DMS53 treated with DMSO at 0.1 percent for 48 hours (cell line): ENCODE measurements at regions not wholly inside any gene's neighbourhood (a gene's known extent, or its start where the extent isn't known, plus 50 kb on each side); places are given as distances from the start of the nearest gene placed in this dataset.
A peak's percentile ranks its signal among the peaks of the same experiment; 100 is the strongest.

Experiments
- DNase-seq: peaks from one replicate; lab custom pipeline; 2025; ENCODE audit not compliant: unreplicated experiment; lab: John Stamatoyannopoulos, UW

DNA sequence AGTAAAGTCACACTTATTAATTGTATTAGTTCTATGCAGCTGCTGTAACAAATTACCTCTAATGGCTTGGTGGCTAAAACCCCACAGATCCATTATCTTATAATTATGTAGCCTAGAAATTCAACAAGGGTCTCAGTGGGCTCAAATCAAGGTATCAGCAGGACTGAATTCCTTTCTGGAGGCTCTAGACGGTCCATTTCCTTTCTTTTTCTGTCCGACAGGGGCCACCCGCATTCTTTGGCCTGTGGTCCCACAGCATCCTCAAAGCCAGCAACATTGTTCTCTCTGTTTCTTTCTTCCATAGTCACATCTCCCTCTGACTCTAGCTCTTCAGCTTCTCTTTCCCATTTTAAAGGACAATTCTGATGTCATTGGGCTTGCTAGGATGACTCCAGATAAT, 276.3 kb upstream of the ZNF717 start:
- no peak for DNase-seq

DNA sequence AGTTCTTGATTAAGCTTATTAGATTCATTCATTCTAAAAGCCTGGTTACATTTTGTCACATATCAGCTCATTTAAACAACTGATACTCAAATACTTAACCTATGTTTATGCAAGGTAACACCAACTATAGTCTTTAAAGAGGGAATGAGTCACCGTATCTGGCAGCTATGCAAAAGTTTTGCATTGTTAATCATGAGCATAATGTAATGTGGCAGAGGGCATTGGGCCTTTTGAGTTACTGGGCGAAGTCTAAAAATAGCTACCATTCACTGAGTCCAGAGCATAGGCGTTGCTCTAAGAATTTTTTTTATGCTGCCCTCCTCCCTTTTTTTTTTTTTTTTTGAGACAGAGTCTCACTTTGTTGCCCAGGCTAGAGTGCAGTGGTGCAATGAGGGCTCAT, 277.7 kb upstream of the ZNF717 start:
- no peak for DNase-seq

- DNase-seq = no peak
These were observed 278.5 kb upstream of the ZNF717 start for GRCh38 chr3:76063811-76064210.

- DNase-seq = no peak
These were observed 280.6 kb upstream of the ZNF717 start for GRCh38 chr3:76065964-76066363.

DNA sequence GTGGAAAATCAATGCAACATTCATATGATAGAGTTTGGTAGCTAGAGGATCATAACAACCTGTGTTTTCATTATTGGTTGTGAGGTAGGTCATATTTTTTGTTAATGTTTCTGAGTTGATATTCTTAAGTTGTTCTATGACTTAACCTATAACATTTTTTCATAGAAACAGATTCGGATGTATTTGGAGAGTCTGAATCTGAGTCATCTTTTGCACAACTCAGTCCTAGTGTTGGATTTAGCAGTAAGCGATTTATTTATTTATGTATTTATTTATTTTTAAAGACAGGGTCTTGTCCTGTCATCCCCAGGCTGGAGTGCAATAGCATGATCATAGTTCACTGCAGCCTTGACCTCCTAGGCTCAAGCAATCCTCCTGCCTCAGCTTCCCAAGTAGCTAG, 292.8 kb upstream of the ZNF717 start:
- no peak for DNase-seq

GRCh38 chr3:76083992-76084391, 298.6 kb upstream of the ZNF717 start:
- no peak for DNase-seq

GRCh38 chr3:76096036-76096435, 310.7 kb upstream of the ZNF717 start:
- no peak for DNase-seq

DNA sequence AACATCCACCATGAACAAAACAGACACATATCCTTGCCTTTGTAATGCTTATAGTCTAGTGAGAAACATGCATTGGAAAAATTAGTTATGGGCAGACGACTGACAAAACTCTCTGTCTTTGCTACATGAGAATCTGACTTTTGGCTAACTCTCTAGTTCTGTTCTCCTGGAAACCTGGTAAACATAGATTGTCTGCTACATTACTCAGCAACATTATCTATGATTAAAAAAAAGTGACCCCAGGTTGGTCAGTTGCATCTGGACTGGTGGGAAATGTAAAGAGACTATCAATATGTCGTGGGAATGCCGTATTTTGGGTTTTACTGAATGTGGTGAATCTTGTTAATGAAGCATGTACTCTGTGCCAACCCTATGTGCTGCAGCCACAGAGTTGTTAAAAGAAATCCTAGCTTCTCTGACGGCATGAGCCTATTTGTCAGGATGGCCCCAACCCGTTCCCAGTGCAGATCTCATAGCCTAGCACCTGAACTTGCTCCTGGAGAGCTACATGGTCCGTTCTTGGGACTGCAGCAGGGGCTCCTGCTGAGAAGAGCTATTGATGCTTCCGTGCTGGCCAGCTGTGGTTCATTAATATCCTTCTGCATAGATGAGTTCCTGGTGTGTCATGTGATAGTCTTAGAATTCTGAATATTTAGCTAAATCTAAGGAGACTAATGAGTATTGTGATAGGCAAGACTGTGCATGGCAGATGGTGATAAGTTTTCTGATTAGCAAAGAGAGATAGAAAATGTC, 311.7 kb upstream of the ZNF717 start:
- no peak for DNase-seq

DNA sequence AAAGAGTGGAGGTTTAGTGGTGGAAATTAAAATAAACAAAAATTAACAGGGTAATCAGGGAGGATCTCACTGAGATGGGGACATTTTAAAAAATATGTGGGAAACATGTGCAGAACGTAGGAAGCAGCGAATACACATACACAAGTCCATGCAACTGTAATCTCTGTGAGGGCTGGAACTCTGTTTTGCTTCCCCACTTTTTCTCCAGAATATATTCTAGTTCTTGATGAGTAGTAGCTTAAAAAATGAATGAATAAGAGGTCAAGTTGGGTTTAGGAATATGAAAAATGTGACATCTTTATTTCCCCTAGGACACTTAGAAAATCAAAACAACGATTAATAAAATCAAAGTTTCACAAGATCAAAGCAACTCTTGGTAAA, 312.2 kb upstream of the ZNF717 start:
- no peak for DNase-seq

GRCh38 chr3:76099956-76100355, 314.6 kb upstream of the ZNF717 start:
- DNase-seq = no peak

GRCh38 chr3:76107935-76108570, 322.7 kb upstream of the ZNF717 start:
- peak; percentile 1 for DNase-seq

DNA sequence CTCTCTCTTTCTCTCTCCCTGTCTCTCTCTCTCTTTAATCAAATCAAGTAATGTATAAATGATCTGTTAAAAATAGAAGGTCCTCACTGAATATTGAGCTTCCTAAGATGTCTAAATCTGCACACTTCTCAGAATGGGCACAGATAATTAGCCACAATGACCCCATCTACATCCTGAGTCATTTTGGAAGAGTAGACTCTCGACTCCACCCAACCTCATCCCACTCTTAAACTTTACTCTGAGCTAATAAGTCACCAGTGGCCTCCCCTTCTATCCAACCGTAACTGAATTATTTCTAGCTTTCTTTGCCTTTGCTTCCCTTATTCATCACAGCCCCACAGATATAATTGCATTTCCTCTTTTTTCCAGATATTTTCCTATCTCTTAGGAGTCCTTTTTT, 326.5 kb upstream of the ZNF717 start:
- no peak for DNase-seq

- peak; percentile 29 for DNase-seq
These were observed 336.7 kb upstream of the ZNF717 start for GRCh38 chr3:76122007-76122406.

DNA sequence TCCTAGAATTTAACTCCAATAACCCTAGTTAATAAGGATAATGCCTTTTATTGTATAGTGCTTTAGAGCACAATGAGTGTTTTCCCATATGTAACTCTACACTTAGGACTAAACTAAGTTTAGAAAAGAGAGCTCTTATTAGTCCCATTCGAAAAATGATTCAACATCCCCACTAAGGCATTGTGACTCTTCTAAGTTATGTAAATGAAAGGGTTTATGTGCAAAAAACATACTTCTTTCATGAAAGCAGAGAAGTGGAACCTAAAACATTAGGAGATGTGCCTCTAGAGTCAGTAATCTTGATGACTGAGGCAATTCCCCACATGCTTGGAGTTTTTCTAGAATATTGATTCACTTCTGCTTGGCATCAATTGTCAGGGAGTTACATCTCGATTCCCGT, 344.1 kb upstream of the ZNF717 start:
- no peak for DNase-seq

GRCh38 chr3:76131396-76132153, 346.2 kb upstream of the ZNF717 start:
- DNase-seq = no peak

GRCh38 chr3:76132154-76132470, 346.8 kb upstream of the ZNF717 start:
- no peak for DNase-seq

DNA sequence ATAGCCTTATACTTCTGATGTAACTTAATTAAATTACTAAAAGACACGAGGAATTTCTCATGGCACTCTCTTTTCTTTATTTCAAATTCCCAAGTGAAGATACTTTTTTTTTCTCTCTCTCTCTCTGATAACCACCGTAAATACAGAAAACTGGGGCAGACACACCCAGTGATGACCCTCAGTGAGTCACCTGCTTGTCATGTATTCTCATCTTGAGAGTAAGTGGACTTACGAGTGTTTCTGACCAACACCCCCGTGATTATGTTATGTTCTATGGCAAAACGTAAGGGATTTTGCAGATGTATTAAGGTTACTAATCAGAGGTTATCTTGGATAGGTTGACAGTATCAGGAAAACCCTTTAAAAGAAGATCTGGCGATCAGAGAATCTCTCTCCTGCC, 348.8 kb upstream of the ZNF717 start:
- DNase-seq = no peak

GRCh38 chr3:76138921-76139320, 353.6 kb upstream of the ZNF717 start:
- DNase-seq = no peak

- no peak for DNase-seq
These were observed 362.5 kb upstream of the ZNF717 start for GRCh38 chr3:76147846-76148245.

- no peak for DNase-seq
These were observed 366.7 kb upstream of the ZNF717 start for GRCh38 chr3:76152028-76152427.

DNA sequence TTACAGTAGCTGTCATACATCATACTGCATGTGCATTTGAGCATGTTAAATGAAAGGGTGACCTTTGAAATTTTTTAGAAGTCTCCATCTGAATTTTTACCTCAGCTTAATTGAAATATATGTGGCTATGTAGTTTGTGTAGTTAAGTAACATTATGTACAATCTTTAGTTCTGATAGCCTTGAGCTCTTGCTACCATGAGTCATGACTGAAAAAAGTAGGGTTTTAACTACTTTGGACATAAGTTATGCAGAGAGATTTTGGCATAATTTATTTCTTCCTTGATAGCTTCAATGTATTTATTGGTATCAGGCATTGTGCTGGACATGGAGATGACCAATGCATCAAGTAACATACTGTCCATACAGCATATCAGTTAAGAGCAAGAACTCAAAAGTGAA, 376.5 kb upstream of the ZNF717 start:
- DNase-seq = no peak

DNA sequence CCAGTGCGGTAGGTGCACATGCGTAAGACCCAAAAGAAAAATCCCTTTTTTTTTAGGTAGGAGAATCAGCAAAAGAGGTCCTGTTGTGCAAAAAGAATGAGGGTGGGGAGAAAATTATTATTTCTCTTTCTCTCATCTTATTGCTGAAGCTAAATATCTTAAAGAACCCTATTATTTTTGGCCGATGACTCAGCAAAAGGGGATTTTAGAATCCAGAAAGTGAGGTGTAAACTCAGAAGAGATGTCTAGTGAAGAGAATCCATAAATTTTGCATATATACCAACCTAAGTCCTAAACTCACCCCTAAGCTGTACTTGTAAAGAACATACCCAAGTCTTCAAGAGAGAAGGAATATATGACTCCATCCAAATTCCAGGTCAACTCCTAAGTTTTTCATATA, 386.3 kb upstream of the ZNF717 start:
- DNase-seq = no peak
